ENCODE measurements at regions not wholly inside any gene's neighbourhood (a gene's known extent, or its start where the extent isn't known, plus 50 kb on each side); places are given as distances from the start of the nearest gene placed in this dataset.

GRCh38 chr15:95325763-95326404 lies 1004.6 kb upstream of the NR2F2 start:
- TF ChIP-seq CTCF (IDR thresholded peaks at IDR 0.05) = no peak
- no peak for TF ChIP-seq POLR2AphosphoS5 (IDR thresholded peaks at IDR 0.05; ENCODE audit: low read depth, low read length)
- TF ChIP-seq RAD21 (IDR thresholded peaks at IDR 0.05; ENCODE audit: low read length) = no peak
- no peak for TF ChIP-seq FOXM1 (IDR thresholded peaks at IDR 0.05; ENCODE audit: low read depth)
- TF ChIP-seq RFX5 (IDR thresholded peaks at IDR 0.05; ENCODE audit: low read length) = no peak
- TF ChIP-seq SMC3 (IDR thresholded peaks at IDR 0.05; ENCODE audit: low read depth, low read length) = no peak
- no peak for TF ChIP-seq TCF12 (IDR thresholded peaks at IDR 0.05)
- no peak for TF ChIP-seq USF2 (IDR thresholded peaks at IDR 0.05; ENCODE audit: borderline replicate concordance, low read depth, low read length)
- no peak for TF ChIP-seq PBX3 (IDR thresholded peaks at IDR 0.05)
